Activated naive CD8-positive, alpha-beta T cell treated with anti-CD3 and anti-CD28 coated beads, Interleukin-2, amount 50 U/mL, for 24 hours (primary cell): ENCODE measurements at regions not wholly inside any gene's neighbourhood (a gene's known extent, or its start where the extent isn't known, plus 50 kb on each side); places are given as distances from the start of the nearest gene placed in this dataset.

Experiments
- ATAC-seq: fragments of 150-1000 bp; cut with Tn5 transposase; one replicate; pipeline ENCODE4 v1.10.0; 2021
- DNase-seq: peaks from one replicate; pipeline ENCODE4 v3.0.0; 2021
- H3K27ac Mint-ChIP-seq: one replicate; pipeline ENCODE4 v1.8.0; 2021; ENCODE audit warnings: mild to moderate bottlenecking, mixed read lengths
- H3K27me3 Mint-ChIP-seq: one replicate; pipeline ENCODE4 v1.8.0; 2021; ENCODE audit warnings: mixed read lengths
- H3K36me3 Mint-ChIP-seq: one replicate; pipeline ENCODE4 v1.8.0; 2021; ENCODE audit warnings: low read depth, mixed read lengths
- H3K4me1 Mint-ChIP-seq: one replicate; pipeline ENCODE4 v1.8.0; 2021; ENCODE audit warnings: mixed read lengths
- H3K4me3 Mint-ChIP-seq: one replicate; pipeline ENCODE4 v1.8.0; 2021; ENCODE audit warnings: mild to moderate bottlenecking, moderate library complexity, mixed read lengths
- H3K9me3 Mint-ChIP-seq: one replicate; pipeline ENCODE4 v1.8.0; 2021; ENCODE audit warnings: mixed read lengths

GRCh38 chr14:58815794-58816193 is 178.0 kb downstream of the DACT1 start:
- Mint-ChIP-seq H3K27me3 (no peaks in the 10 kb centered on the region), H3K9me3 (no peaks in the 10 kb centered on the region), H3K4me3 (no peak overlapping the region), H3K27ac (no peak overlapping the region), H3K4me1 (no peaks in the 10 kb centered on the region), H3K36me3 (no peaks in the 10 kb centered on the region)
- ATAC-seq (no peak), DNase-seq (no peak)

GRCh38 chr14:58816416-58817115 is 178.8 kb downstream of the DACT1 start:
- DNase-seq = no peak
- H3K9me3 Mint-ChIP-seq = no peaks in the 10 kb centered on the region
- no peaks in the 10 kb centered on the region for H3K4me1 Mint-ChIP-seq
- H3K36me3 Mint-ChIP-seq = no peaks in the 10 kb centered on the region
- H3K4me3 Mint-ChIP-seq = no peak overlapping the region
- no peaks in the 10 kb centered on the region for H3K27me3 Mint-ChIP-seq
- ATAC-seq = no peak
- no peak overlapping the region for H3K27ac Mint-ChIP-seq

GRCh38 chr14:58817846-58818245 is 180.1 kb downstream of the DACT1 start:
- H3K9me3 Mint-ChIP-seq = no peaks in the 10 kb centered on the region
- no peak for DNase-seq
- no peak for ATAC-seq
- no peak overlapping the region for H3K27ac Mint-ChIP-seq
- H3K4me3 Mint-ChIP-seq = no peak overlapping the region
- H3K27me3 Mint-ChIP-seq = no peaks in the 10 kb centered on the region
- no peaks in the 10 kb centered on the region for H3K36me3 Mint-ChIP-seq
- no peaks in the 10 kb centered on the region for H3K4me1 Mint-ChIP-seq

- DNase-seq = no peak
- Mint-ChIP-seq H3K27me3 (no peaks in the 10 kb centered on the region), H3K4me1 (no peaks in the 10 kb centered on the region), H3K27ac (no peak overlapping the region), H3K4me3 (no peak overlapping the region), H3K9me3 (no peaks in the 10 kb centered on the region), H3K36me3 (no peaks in the 10 kb centered on the region)
- ATAC-seq = no peak
These were observed 182.3 kb downstream of the DACT1 start for GRCh38 chr14:58820032-58820431.

- H3K27ac Mint-ChIP-seq = no peak overlapping the region
- ATAC-seq (no peak), DNase-seq (no peak)
- no peaks in the 10 kb centered on the region for H3K27me3 Mint-ChIP-seq
- H3K36me3 Mint-ChIP-seq = no peaks in the 10 kb centered on the region
- H3K4me1 Mint-ChIP-seq = no peaks in the 10 kb centered on the region
- no peaks in the 10 kb centered on the region for H3K9me3 Mint-ChIP-seq
- no peak overlapping the region for H3K4me3 Mint-ChIP-seq
These were observed 183.7 kb downstream of the DACT1 start for GRCh38 chr14:58821421-58821820.

- Mint-ChIP-seq H3K9me3 (peaks cover 4% of the 10 kb centered on the region), H3K36me3 (no peaks in the 10 kb centered on the region), H3K27me3 (no peaks in the 10 kb centered on the region), H3K4me1 (no peaks in the 10 kb centered on the region), H3K27ac (no peak overlapping the region), H3K4me3 (no peak overlapping the region)
- ATAC-seq (no peak), DNase-seq (no peak)
These were observed 185.1 kb downstream of the DACT1 start for GRCh38 chr14:58822856-58823255.

- no peaks in the 10 kb centered on the region for H3K36me3 Mint-ChIP-seq
- no peak overlapping the region for H3K4me3 Mint-ChIP-seq
- H3K9me3 Mint-ChIP-seq = peaks cover 4% of the 10 kb centered on the region
- no peak overlapping the region for H3K27ac Mint-ChIP-seq
- ATAC-seq = no peak
- no peaks in the 10 kb centered on the region for H3K4me1 Mint-ChIP-seq
- no peak for DNase-seq
- H3K27me3 Mint-ChIP-seq = no peaks in the 10 kb centered on the region
These were observed 185.6 kb downstream of the DACT1 start for GRCh38 chr14:58823312-58823711.

GRCh38 chr14:58824106-58824505 is 186.3 kb downstream of the DACT1 start:
- no peak for ATAC-seq
- H3K4me1 Mint-ChIP-seq = no peaks in the 10 kb centered on the region
- no peaks in the 10 kb centered on the region for H3K27me3 Mint-ChIP-seq
- no peak overlapping the region for H3K4me3 Mint-ChIP-seq
- H3K36me3 Mint-ChIP-seq = no peaks in the 10 kb centered on the region
- no peak overlapping the region for H3K27ac Mint-ChIP-seq
- no peak for DNase-seq
- H3K9me3 Mint-ChIP-seq = peaks cover 4% of the 10 kb centered on the region

GRCh38 chr14:58824796-58825195 is 187.0 kb downstream of the DACT1 start:
- Mint-ChIP-seq H3K9me3 (peaks cover 4% of the 10 kb centered on the region), H3K36me3 (no peaks in the 10 kb centered on the region), H3K4me3 (no peak overlapping the region), H3K27ac (no peak overlapping the region), H3K4me1 (no peaks in the 10 kb centered on the region), H3K27me3 (no peaks in the 10 kb centered on the region)
- ATAC-seq (no peak), DNase-seq (no peak)

GRCh38 chr14:58825606-58826005 is 187.8 kb downstream of the DACT1 start:
- ATAC-seq = no peak
- Mint-ChIP-seq H3K36me3 (no peaks in the 10 kb centered on the region), H3K27ac (no peak overlapping the region), H3K4me1 (no peaks in the 10 kb centered on the region), H3K4me3 (no peak overlapping the region), H3K27me3 (no peaks in the 10 kb centered on the region), H3K9me3 (peaks cover 4% of the 10 kb centered on the region)
- no peak for DNase-seq

GRCh38 chr14:58826845-58827686 is 189.3 kb downstream of the DACT1 start:
- no peaks in the 10 kb centered on the region for H3K27me3 Mint-ChIP-seq
- peaks cover 4% of the 10 kb centered on the region for H3K9me3 Mint-ChIP-seq
- no peaks in the 10 kb centered on the region for H3K4me1 Mint-ChIP-seq
- ATAC-seq (no peak), DNase-seq (no peak)
- H3K4me3 Mint-ChIP-seq = no peak overlapping the region
- H3K36me3 Mint-ChIP-seq = no peaks in the 10 kb centered on the region
- H3K27ac Mint-ChIP-seq = no peak overlapping the region

- Mint-ChIP-seq H3K9me3 (peaks cover 4% of the 10 kb centered on the region), H3K27me3 (no peaks in the 10 kb centered on the region), H3K27ac (no peak overlapping the region), H3K36me3 (no peaks in the 10 kb centered on the region), H3K4me1 (no peaks in the 10 kb centered on the region), H3K4me3 (no peak overlapping the region)
- ATAC-seq (no peak), DNase-seq (no peak)
These were observed 190.5 kb downstream of the DACT1 start for GRCh38 chr14:58828298-58828697.

- ATAC-seq = no peak
- H3K27ac Mint-ChIP-seq = no peak overlapping the region
- H3K36me3 Mint-ChIP-seq = no peaks in the 10 kb centered on the region
- DNase-seq = no peak
- H3K4me1 Mint-ChIP-seq = no peaks in the 10 kb centered on the region
- no peaks in the 10 kb centered on the region for H3K27me3 Mint-ChIP-seq
- H3K4me3 Mint-ChIP-seq = no peak overlapping the region
- H3K9me3 Mint-ChIP-seq = peaks cover 7% of the 10 kb centered on the region
These were observed 191.8 kb downstream of the DACT1 start for GRCh38 chr14:58829594-58829993.

- no peak overlapping the region for H3K4me3 Mint-ChIP-seq
- no peak for ATAC-seq
- DNase-seq = no peak
- peaks cover 7% of the 10 kb centered on the region for H3K9me3 Mint-ChIP-seq
- H3K27me3 Mint-ChIP-seq = no peaks in the 10 kb centered on the region
- no peaks in the 10 kb centered on the region for H3K4me1 Mint-ChIP-seq
- H3K36me3 Mint-ChIP-seq = no peaks in the 10 kb centered on the region
- H3K27ac Mint-ChIP-seq = no peak overlapping the region
These were observed 192.4 kb downstream of the DACT1 start for GRCh38 chr14:58830121-58830520.

GRCh38 chr14:58832095-58832521 is 194.3 kb downstream of the DACT1 start:
- Mint-ChIP-seq H3K27me3 (no peaks in the 10 kb centered on the region), H3K27ac (no peak overlapping the region), H3K9me3 (peaks cover 7% of the 10 kb centered on the region), H3K36me3 (no peaks in the 10 kb centered on the region), H3K4me1 (no peaks in the 10 kb centered on the region), H3K4me3 (no peak overlapping the region)
- ATAC-seq (no peak), DNase-seq (no peak)
